HepG2 (cell line): ENCODE measurements at regions not wholly inside any gene's neighbourhood (a gene's known extent, or its start where the extent isn't known, plus 50 kb on each side); places are given as distances from the start of the nearest gene placed in this dataset.

Experiments used
- ATAC-seq: fragments of 200-7000 bp; cut with Tn5 transposase; 3 replicates; pipeline ENCODE4 v1.9.1; 2020; ENCODE audit warnings: mild to moderate bottlenecking, moderate library complexity
- BruUV-seq: library from RNA; stranded (reverse); fragments of 400-500 nt; replicated peaks from 2 replicates; lab custom pipeline; 2021; lab: Mats Ljungman, UMichigan
- CTCF ChIA-PET: fragments of 300-600 bp; formaldehyde crosslinking; extraction: SDS; loops from one replicate; lab custom pipeline; 2021; ENCODE audit warnings: low total read pairs, inconsistent platforms, low intra/inter-chr PET ratio; lab: Yijun Ruan, JAX
- POLR2A ChIA-PET: fragments of 350-600 bp; sonication (Branson Sonifier 250); formaldehyde crosslinking; loops from one replicate; lab custom pipeline; 2020; ENCODE audit warnings: antibody characterized with exemption, inconsistent platforms; lab: Yijun Ruan, JAX
- DNase-seq: peaks from one replicate; pipeline ENCODE4 v3.0.0-alpha.2; 2015; ENCODE audit warnings: low spot score
- FAIRE-seq: peaks from 3 replicates; lab custom pipeline; 2011; peaks lifted over from hg19 to GRCh38; lab: Jason Lieb, UNC
- H2AFZ ChIP-seq: one replicate; pipeline ENCODE4 v1.6.1; 2011; ENCODE audit warnings: low read length, inconsistent platforms
- H3K27ac ChIP-seq: fragments of 300-600 bp; 3 replicates; pipeline ENCODE4 v1.8.0; 2011; ENCODE audit warnings: mixed run types, mild to moderate bottlenecking, mixed read lengths, low read length, inconsistent platforms; ENCODE audit not compliant: insufficient read depth; ENCODE audit errors: extremely low read length
- H3K27me3 ChIP-seq, 2 experiments: fragments of 200-600 bp in 1 of 2; 2 replicates in 1 of 2; 3 replicates in 1 of 2; pipeline versions ENCODE4 v1.6.0 to v1.8.0; 2011; ENCODE audit warnings: low read length in 2 of 2, mild to moderate bottlenecking in 2 of 2, moderate library complexity in 2 of 2, inconsistent platforms in 1 of 2; ENCODE audit not compliant: insufficient read depth in 2 of 2, control insufficient read depth in 1 of 2
- H3K36me3 ChIP-seq, 2 experiments: fragments of 200-600 bp in 1 of 2; replicated peaks in 1 of 2; 2 replicates in 1 of 2; 3 replicates in 1 of 2; pipeline versions ENCODE4 v1.5.1 to v1.8.0; 2011; ENCODE audit warnings: low read length in 2 of 2, inconsistent platforms in 1 of 2; ENCODE audit not compliant: insufficient read depth in 2 of 2, control insufficient read depth in 1 of 2
- H3K4me1 ChIP-seq: 2 replicates; pipeline ENCODE4 v1.5.1; 2012; ENCODE audit warnings: low read length, inconsistent platforms; ENCODE audit not compliant: insufficient read depth
- H3K4me2 ChIP-seq: 2 replicates; pipeline ENCODE4 v1.6.0; 2011; ENCODE audit warnings: low read depth, low read length, inconsistent platforms
- H3K4me3 ChIP-seq, 3 experiments: fragments of 200-600 bp in 1 of 3; sonication (generic), shearing (Covaris generic) in 1 of 3; replicated peaks in 1 of 3; 2 replicates each; pipeline ENCODE4 v1.5.1; 2011 to 2016; ENCODE audit warnings: low read length in 3 of 3, inconsistent platforms in 2 of 3, low read depth in 2 of 3, mild to moderate bottlenecking in 2 of 3, control low read depth in 1 of 3, mixed read lengths in 1 of 3; ENCODE audit not compliant: insufficient read depth in 1 of 3
- H3K79me2 ChIP-seq: one replicate; pipeline ENCODE4 v1.6.1; 2011; ENCODE audit warnings: low read length, inconsistent platforms; ENCODE audit not compliant: insufficient read depth
- H3K9ac ChIP-seq: 2 replicates; pipeline ENCODE4 v1.6.0; 2011; ENCODE audit warnings: mild to moderate bottlenecking, low read depth, low read length, inconsistent platforms; ENCODE audit not compliant: insufficient read depth
- H3K9me3 ChIP-seq: 2 replicates; pipeline ENCODE4 v1.5.1; 2012; ENCODE audit warnings: mild to moderate bottlenecking, low read length
- H4K20me1 ChIP-seq: 2 replicates; pipeline ENCODE4 v1.6.0; 2011; ENCODE audit warnings: inconsistent platforms, mild to moderate bottlenecking, low read length, moderate library complexity; ENCODE audit not compliant: insufficient read depth
- JDP2 ChIP-seq: sonication (generic); formaldehyde crosslinking; IDR thresholded peaks from 2 replicates; pipeline ENCODE4 v1.8.1; 2022; ENCODE audit warnings: missing genetic modification reagents, borderline replicate concordance
- PBX3 ChIP-seq: sonication (generic); formaldehyde crosslinking; IDR thresholded peaks from 2 replicates; pipeline ENCODE4 v1.8.1; 2023; ENCODE audit warnings: missing genetic modification reagents, inconsistent platforms, borderline replicate concordance
- SP140L ChIP-seq: sonication (generic); formaldehyde crosslinking; IDR thresholded peaks from 2 replicates; pipeline ENCODE4 v1.4.0; 2020; ENCODE audit warnings: missing genetic modification reagents, borderline replicate concordance
- YEATS2 ChIP-seq: sonication (generic); formaldehyde crosslinking; IDR thresholded peaks from 2 replicates; pipeline ENCODE4 v1.4.0; 2020; ENCODE audit warnings: missing genetic modification reagents, borderline replicate concordance
- ZNF225 ChIP-seq: sonication (generic); formaldehyde crosslinking; IDR thresholded peaks from 2 replicates; pipeline ENCODE4 v1.4.0; 2020; ENCODE audit warnings: mild to moderate bottlenecking, missing genetic modification reagents
- ZNF282 ChIP-seq: fragments of 450-650 bp; IDR thresholded peaks from 2 replicates; pipeline ENCODE4 v1.6.1; 2018; ENCODE audit not compliant: partially characterized antibody
- ZNF317 ChIP-seq: sonication (generic); formaldehyde crosslinking; IDR thresholded peaks from 2 replicates; pipeline ENCODE4 v1.5.0; 2020; ENCODE audit warnings: mild to moderate bottlenecking, missing genetic modification reagents
- ZNF747 ChIP-seq: sonication (generic); formaldehyde crosslinking; IDR thresholded peaks from 2 replicates; pipeline ENCODE4 v1.8.1; 2023; ENCODE audit warnings: missing genetic modification reagents, mild to moderate bottlenecking, borderline replicate concordance
- WGBS: methylation state at CpG from one replicate; pipeline ENCODE4 v1.1.6; 2017; ENCODE audit warnings: low lambda C conversion rate; 5-methylcytosine and 5-hydroxymethylcytosine counted together
- in situ Hi-C: cut with HindIII; loops from 2 replicates; pipeline ENCODE4 v1.10.0; 2017; ENCODE audit warnings: low pct_unique_long_range_greater_than_20kb; ENCODE audit not compliant: extremely low pct_ligation_motif_present
- intact Hi-C: fragments of 100-400 bp; cut with micrococcal nuclease; formaldehyde crosslinking; loops from one replicate; pipeline ENCODE4 v1.10.0; 2022; ENCODE audit not compliant: unreplicated experiment
- TF ChIP-seq, protein P1 (sequence below): IDR thresholded peaks from 2 replicates; pipeline ENCODE4 v1.6.1; 2018; ENCODE audit warnings: missing genetic modification reagents, mild to moderate bottlenecking, missing compliant biosample characterization
- TF ChIP-seq, protein P2 (sequence below): sonication (generic); formaldehyde crosslinking; IDR thresholded peaks from 2 replicates; pipeline ENCODE4 v1.4.0; 2020; ENCODE audit warnings: missing genetic modification reagents

- CTCF ChIA-PET = no interaction called here
Observed at GRCh38 chr2:175732531-175732930, 269.5 kb downstream of the LNPK start.

More at GRCh38 chr2:175732531-175732930, 269.5 kb downstream of the LNPK start:
- Histone ChIP-seq H3K27me3 (no peaks in the 10 kb centered on the region), H3K9ac (no peak overlapping the region), H3K9me3 (no peaks in the 10 kb centered on the region), H4K20me1 (no peaks in the 10 kb centered on the region), H3K4me1 (peaks cover 13% of the 10 kb centered on the region), H3K4me2 (no peak overlapping the region), H3K4me3 (no peak overlapping the region), H3K79me2 (no peaks in the 10 kb centered on the region), H2AFZ (no peak overlapping the region), H3K36me3 (peaks cover 0 to 3% of the 10 kb centered on the region in 2 experiments; a peak in 1 of 5 replicates), H3K27ac (no peak overlapping the region)
- no peak for FAIRE-seq
- no peak for DNase-seq
- POLR2A ChIA-PET = no interaction called here
- TF ChIP-seq ZNF747 (CRISPR knock-in tag) = no peak
- TF ChIP-seq ZNF225 (CRISPR knock-in tag) = no peak
- TF ChIP-seq ZNF282 = no peak
- TF ChIP-seq SP140L (CRISPR knock-in tag) = no peak
- no peak for TF ChIP-seq ZNF317 (CRISPR knock-in tag)
- TF ChIP-seq PBX3 (CRISPR knock-in tag) = no peak
- no peak for TF ChIP-seq JDP2 (CRISPR knock-in tag)
- TF ChIP-seq, protein P1, sequence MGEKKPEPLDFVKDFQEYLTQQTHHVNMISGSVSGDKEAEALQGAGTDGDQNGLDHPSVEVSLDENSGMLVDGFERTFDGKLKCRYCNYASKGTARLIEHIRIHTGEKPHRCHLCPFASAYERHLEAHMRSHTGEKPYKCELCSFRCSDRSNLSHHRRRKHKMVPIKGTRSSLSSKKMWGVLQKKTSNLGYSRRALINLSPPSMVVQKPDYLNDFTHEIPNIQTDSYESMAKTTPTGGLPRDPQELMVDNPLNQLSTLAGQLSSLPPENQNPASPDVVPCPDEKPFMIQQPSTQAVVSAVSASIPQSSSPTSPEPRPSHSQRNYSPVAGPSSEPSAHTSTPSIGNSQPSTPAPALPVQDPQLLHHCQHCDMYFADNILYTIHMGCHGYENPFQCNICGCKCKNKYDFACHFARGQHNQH (CRISPR knock-in tag) = no peak
- no peak for TF ChIP-seq YEATS2 (CRISPR knock-in tag)
- TF ChIP-seq, protein P2, sequence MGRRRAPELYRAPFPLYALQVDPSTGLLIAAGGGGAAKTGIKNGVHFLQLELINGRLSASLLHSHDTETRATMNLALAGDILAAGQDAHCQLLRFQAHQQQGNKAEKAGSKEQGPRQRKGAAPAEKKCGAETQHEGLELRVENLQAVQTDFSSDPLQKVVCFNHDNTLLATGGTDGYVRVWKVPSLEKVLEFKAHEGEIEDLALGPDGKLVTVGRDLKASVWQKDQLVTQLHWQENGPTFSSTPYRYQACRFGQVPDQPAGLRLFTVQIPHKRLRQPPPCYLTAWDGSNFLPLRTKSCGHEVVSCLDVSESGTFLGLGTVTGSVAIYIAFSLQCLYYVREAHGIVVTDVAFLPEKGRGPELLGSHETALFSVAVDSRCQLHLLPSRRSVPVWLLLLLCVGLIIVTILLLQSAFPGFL = no peak
- in situ Hi-C loops (no loop called here), intact Hi-C loops (no loop called here)
- WGBS = 75% methylated on average over 2 of the region's 2 CpGs
- no TSS peak for BruUV-seq
- ATAC-seq = no peak
